H9 (cell line): ENCODE measurements at regions not wholly inside any gene's neighbourhood (a gene's known extent, or its start where the extent isn't known, plus 50 kb on each side); places are given as distances from the start of the nearest gene placed in this dataset.

Source experiments
- DNase-seq: peaks from one replicate; pipeline ENCODE4 v3.0.0-alpha.2; 2017
- H2AFZ ChIP-seq: one replicate; pipeline ENCODE4 v1.6.1; 2013; ENCODE audit warnings: mild to moderate bottlenecking, low read length, control low read depth, moderate library complexity
- H2AK5ac ChIP-seq: 2 replicates; pipeline ENCODE4 v1.6.1; 2013; ENCODE audit warnings: low read length, control low read depth, mixed read lengths; ENCODE audit not compliant: insufficient read length
- H2BK120ac ChIP-seq: one replicate; pipeline ENCODE4 v1.6.1; 2013; ENCODE audit warnings: low read depth, mild to moderate bottlenecking, low read length, control low read depth, inconsistent platforms; ENCODE audit not compliant: poor library complexity, severe bottlenecking
- H2BK12ac ChIP-seq: 2 replicates; pipeline ENCODE4 v1.6.1; 2013; ENCODE audit warnings: low read length, control low read depth, mixed read lengths, low read depth; ENCODE audit not compliant: insufficient read length
- H2BK15ac ChIP-seq: 2 replicates; pipeline ENCODE4 v1.6.1; 2013; ENCODE audit warnings: low read depth, low read length, control low read depth
- H2BK20ac ChIP-seq: one replicate; pipeline ENCODE4 v1.6.1; 2013; ENCODE audit warnings: low read depth, mild to moderate bottlenecking, low read length, control low read depth, inconsistent platforms; ENCODE audit not compliant: poor library complexity, severe bottlenecking
- H2BK5ac ChIP-seq: 2 replicates; pipeline ENCODE4 v1.6.1; 2013; ENCODE audit warnings: low read length, control low read depth, mixed read lengths; ENCODE audit not compliant: insufficient read length
- H3K14ac ChIP-seq: 2 replicates; pipeline ENCODE4 v1.6.1; 2013; ENCODE audit warnings: low read length, control low read depth; ENCODE audit not compliant: insufficient read depth
- H3K18ac ChIP-seq: 2 replicates; pipeline ENCODE4 v1.6.1; 2013; ENCODE audit warnings: low read depth, mild to moderate bottlenecking, mixed read lengths, low read length, control low read depth; ENCODE audit not compliant: insufficient read length
- H3K23ac ChIP-seq: 2 replicates; pipeline ENCODE4 v1.6.1; 2013; ENCODE audit warnings: low read length, control low read depth, mixed read lengths, low read depth; ENCODE audit not compliant: insufficient read length
- H3K23me2 ChIP-seq: 2 replicates; pipeline ENCODE4 v1.6.1; 2013; ENCODE audit warnings: low read depth, mild to moderate bottlenecking, mixed read lengths, low read length, control low read depth; ENCODE audit not compliant: insufficient read length, poor library complexity, severe bottlenecking
- H3K27ac ChIP-seq: 2 replicates; pipeline ENCODE4 v1.5.1; 2013; ENCODE audit warnings: low read length, control low read depth, mixed read lengths, low read depth; ENCODE audit not compliant: insufficient read length
- H3K27me3 ChIP-seq: 2 replicates; pipeline ENCODE4 v1.6.1; 2013; ENCODE audit warnings: low read length, control low read depth, inconsistent platforms; ENCODE audit not compliant: insufficient read depth
- H3K4ac ChIP-seq: 2 replicates; pipeline ENCODE4 v1.6.1; 2013; ENCODE audit warnings: low read depth, mild to moderate bottlenecking, control low read depth, inconsistent platforms, low read length, moderate library complexity
- H3K4me1 ChIP-seq: 2 replicates; pipeline ENCODE4 v1.6.1; 2013; ENCODE audit warnings: low read length, control low read depth, inconsistent platforms; ENCODE audit not compliant: insufficient read depth
- H3K4me2 ChIP-seq: 2 replicates; pipeline ENCODE4 v1.6.1; 2013; ENCODE audit warnings: low read length, control low read depth, mixed read lengths; ENCODE audit not compliant: insufficient read length, insufficient read depth
- H3K56ac ChIP-seq: 2 replicates; pipeline ENCODE4 v1.6.1; 2013; ENCODE audit warnings: low read depth, mild to moderate bottlenecking, mixed read lengths, low read length, control low read depth; ENCODE audit not compliant: insufficient read length
- H3K79me1 ChIP-seq: 2 replicates; pipeline ENCODE4 v1.6.1; 2013; ENCODE audit warnings: low read depth, mild to moderate bottlenecking, moderate library complexity, low read length, control low read depth, inconsistent platforms; ENCODE audit not compliant: insufficient read depth, poor library complexity, severe bottlenecking
- H3K79me2 ChIP-seq: 2 replicates; pipeline ENCODE4 v1.6.1; 2013; ENCODE audit warnings: low read length, control low read depth, inconsistent platforms; ENCODE audit not compliant: insufficient read depth
- H3K9ac ChIP-seq: 2 replicates; pipeline ENCODE4 v1.6.1; 2013; ENCODE audit warnings: low read length, control low read depth, mixed read lengths; ENCODE audit not compliant: insufficient read length; ENCODE audit errors: extremely low read depth
- H3K9me3 ChIP-seq: one replicate; pipeline ENCODE4 v1.6.1; 2013; ENCODE audit warnings: low read depth, low read length, inconsistent platforms; ENCODE audit not compliant: control insufficient read depth
- H3T11ph ChIP-seq: one replicate; pipeline ENCODE4 v1.6.1; 2013; ENCODE audit warnings: mild to moderate bottlenecking, low read length, control low read depth, inconsistent platforms
- H4K20me1 ChIP-seq: one replicate; pipeline ENCODE4 v1.6.1; 2013; ENCODE audit not compliant: control insufficient read depth, insufficient read length, insufficient read depth
- H4K5ac ChIP-seq: 2 replicates; pipeline ENCODE4 v1.6.1; 2013; ENCODE audit warnings: low read depth, mild to moderate bottlenecking, mixed read lengths, low read length, control low read depth; ENCODE audit not compliant: insufficient read length
- H4K8ac ChIP-seq: replicated peaks from 2 replicates; pipeline ENCODE4 v1.6.1; 2013; ENCODE audit warnings: low read length, control low read depth, mixed read lengths, low read depth; ENCODE audit not compliant: insufficient read length
- H4K91ac ChIP-seq: 2 replicates; pipeline ENCODE4 v1.6.1; 2013; ENCODE audit warnings: low read depth, mild to moderate bottlenecking, moderate library complexity, mixed read lengths, low read length, control low read depth; ENCODE audit not compliant: insufficient read length
- H3K27ac Mint-ChIP-seq, 3 experiments: 2 replicates in 2 of 3; 3 replicates in 1 of 3; pipeline ENCODE4 v1.8.0; 2020 to 2021; ENCODE audit warnings: mixed read lengths in 3 of 3, mild to moderate bottlenecking in 1 of 3, moderate library complexity in 1 of 3
- H3K27me3 Mint-ChIP-seq: 2 replicates; pipeline ENCODE4 v1.8.0; 2021; ENCODE audit warnings: low read depth, mild to moderate bottlenecking, moderate library complexity, mixed read lengths
- H3K36me3 Mint-ChIP-seq, 3 experiments: 2 replicates in 2 of 3; 3 replicates in 1 of 3; pipeline ENCODE4 v1.8.0; 2020 to 2021; ENCODE audit warnings: low read depth in 3 of 3, mixed read lengths in 3 of 3; ENCODE audit not compliant: insufficient read depth in 1 of 3
- H3K4me1 Mint-ChIP-seq, 2 experiments: 2 replicates each; pipeline ENCODE4 v1.8.0; 2020; ENCODE audit warnings: mixed read lengths in 2 of 2
- H3K4me3 Mint-ChIP-seq, 2 experiments: 2 replicates in 1 of 2; 3 replicates in 1 of 2; pipeline ENCODE4 v1.8.0; 2020 to 2021; ENCODE audit warnings: mild to moderate bottlenecking in 2 of 2, mixed read lengths in 2 of 2, moderate library complexity in 1 of 2
- H3K9me3 Mint-ChIP-seq, 2 experiments: 2 replicates in 1 of 2; 3 replicates in 1 of 2; pipeline ENCODE4 v1.8.0; 2020; ENCODE audit warnings: mild to moderate bottlenecking in 2 of 2, mixed read lengths in 2 of 2, moderate library complexity in 1 of 2
- CTCF ChIP-seq: fragments of 200-600 bp; sonication (generic); conservative IDR thresholded peaks from 3 replicates; pipeline ENCODE4 v1.8.0; 2021; ENCODE audit warnings: antibody characterized with exemption, mild to moderate bottlenecking
- WGBS: extraction: QIAGEN DNeasy Blood & Tissue Kit; methylation state at CpG from one replicate; pipeline ENCODE4 v1.1.7; 2013; ENCODE audit warnings: missing lambda C conversion rate, low lambda C conversion rate, mixed read lengths; ENCODE audit not compliant: insufficient read length; ENCODE audit errors: extremely low coverage; 5-methylcytosine and 5-hydroxymethylcytosine counted together

GRCh38 chr11:19651653-19652052 is 61.0 kb upstream of the NAV2 start:
- Histone ChIP-seq H3T11ph (no peak overlapping the region), H3K4ac (no peak overlapping the region), H3K4me2 (no peak overlapping the region), H3K23me2 (no peaks in the 10 kb centered on the region), H3K23ac (no peak overlapping the region), H3K27ac (no peak overlapping the region), H2BK5ac (no peak overlapping the region), H3K18ac (no peak overlapping the region), H3K9me3 (no peaks in the 10 kb centered on the region), H3K4me1 (no peaks in the 10 kb centered on the region), H2AK5ac (no peak overlapping the region), H4K8ac (no peak overlapping the region), H3K56ac (no peak overlapping the region), H4K91ac (no peak overlapping the region), H3K79me2 (no peaks in the 10 kb centered on the region), H4K5ac (no peak overlapping the region), H2BK12ac (no peak overlapping the region), H3K27me3 (no peaks in the 10 kb centered on the region), H3K14ac (no peak overlapping the region), H2AFZ (no peak overlapping the region), H3K79me1 (no peaks in the 10 kb centered on the region), H2BK20ac (no peak overlapping the region), H2BK120ac (no peak overlapping the region), H3K9ac (no peak overlapping the region), H2BK15ac (no peak overlapping the region), H4K20me1 (no peaks in the 10 kb centered on the region)
- WGBS: no CpG with 5 or more reads among the region's 2 CpGs
- no peak overlapping the region for H3K27ac Mint-ChIP-seq
- no peak for DNase-seq
- H3K9me3 Mint-ChIP-seq: peaks cover 0 to 3% of the 10 kb centered on the region in 2 experiments; a peak in 2 of 5 replicates
- TF ChIP-seq CTCF: no peak
- H3K4me3 Mint-ChIP-seq: no peak overlapping the region
- peaks cover 4% of the 10 kb centered on the region for H3K27me3 Mint-ChIP-seq
- peaks cover 2 to 4% of the 10 kb centered on the region in 2 experiments; a peak in 1 of 4 replicates for H3K4me1 Mint-ChIP-seq
- no peaks in the 10 kb centered on the region for H3K36me3 Mint-ChIP-seq
